ENCODE measurements at regions not wholly inside any gene's neighbourhood (a gene's known extent, or its start where the extent isn't known, plus 50 kb on each side); places are given as distances from the start of the nearest gene placed in this dataset.

GRCh38 chr5:17816505-17816904, 182.2 kb downstream of the TAF11L14 start:
- Histone ChIP-seq H3K27me3 (ENCODE audit: insufficient read depth, poor library complexity, severe bottlenecking) (no peaks in the 10 kb centered on the region), H3K27ac (replicated peaks) (no peak overlapping the region), H3K4me3 (replicated peaks; ENCODE audit: insufficient read depth, low read length) (no peak overlapping the region)
- no peak for DNase-seq (ENCODE audit: low read depth in 1 of 2, low spot score in 1 of 2)
- TF ChIP-seq POLR2AphosphoS5 (IDR thresholded peaks at IDR 0.05; ENCODE audit: low read depth) (no peak), SPI1 (IDR thresholded peaks at IDR 0.05; ENCODE audit: borderline replicate concordance, low read depth) (no peak), REST (IDR thresholded peaks at IDR 0.05; ENCODE audit: insufficient replicate concordance, low read depth) (no peak), GABPA (IDR thresholded peaks at IDR 0.05; ENCODE audit: low read depth) (no peak)
- TF ChIP-seq, protein P1, sequence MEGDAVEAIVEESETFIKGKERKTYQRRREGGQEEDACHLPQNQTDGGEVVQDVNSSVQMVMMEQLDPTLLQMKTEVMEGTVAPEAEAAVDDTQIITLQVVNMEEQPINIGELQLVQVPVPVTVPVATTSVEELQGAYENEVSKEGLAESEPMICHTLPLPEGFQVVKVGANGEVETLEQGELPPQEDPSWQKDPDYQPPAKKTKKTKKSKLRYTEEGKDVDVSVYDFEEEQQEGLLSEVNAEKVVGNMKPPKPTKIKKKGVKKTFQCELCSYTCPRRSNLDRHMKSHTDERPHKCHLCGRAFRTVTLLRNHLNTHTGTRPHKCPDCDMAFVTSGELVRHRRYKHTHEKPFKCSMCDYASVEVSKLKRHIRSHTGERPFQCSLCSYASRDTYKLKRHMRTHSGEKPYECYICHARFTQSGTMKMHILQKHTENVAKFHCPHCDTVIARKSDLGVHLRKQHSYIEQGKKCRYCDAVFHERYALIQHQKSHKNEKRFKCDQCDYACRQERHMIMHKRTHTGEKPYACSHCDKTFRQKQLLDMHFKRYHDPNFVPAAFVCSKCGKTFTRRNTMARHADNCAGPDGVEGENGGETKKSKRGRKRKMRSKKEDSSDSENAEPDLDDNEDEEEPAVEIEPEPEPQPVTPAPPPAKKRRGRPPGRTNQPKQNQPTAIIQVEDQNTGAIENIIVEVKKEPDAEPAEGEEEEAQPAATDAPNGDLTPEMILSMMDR (IDR thresholded peaks at IDR 0.05; ENCODE audit: insufficient read depth, low read length) = no peak

GRCh38 chr5:17816944-17817343, 182.7 kb downstream of the TAF11L14 start:
- TF ChIP-seq, protein P1 (IDR thresholded peaks at IDR 0.05; ENCODE audit: insufficient read depth, low read length) = no peak
- no peaks in the 10 kb centered on the region for H3K27me3 ChIP-seq (ENCODE audit: insufficient read depth, poor library complexity, severe bottlenecking)
- no peak for DNase-seq (ENCODE audit: low read depth in 1 of 2, low spot score in 1 of 2)
- no peak overlapping the region for H3K4me3 ChIP-seq (replicated peaks; ENCODE audit: insufficient read depth, low read length)
- H3K27ac ChIP-seq (replicated peaks) = no peak overlapping the region

DNA sequence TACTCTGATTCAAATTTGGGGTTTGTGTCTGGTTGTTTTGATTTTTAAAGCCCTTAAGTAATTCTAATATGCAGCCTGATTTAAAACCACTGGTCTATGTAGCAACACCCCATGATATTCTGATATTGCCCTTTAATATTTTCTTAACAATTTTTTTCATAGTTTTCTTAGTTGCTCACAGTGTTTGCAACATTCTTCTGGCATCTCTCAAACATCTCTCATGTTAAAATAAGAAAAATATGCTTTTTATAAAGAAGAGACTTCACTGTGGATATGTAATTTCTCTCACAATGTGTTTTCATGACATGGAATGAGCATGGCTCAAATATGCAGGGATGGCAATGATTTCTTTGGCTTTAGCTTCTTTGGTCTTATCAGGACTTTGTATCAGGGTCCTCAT, 183.7 kb downstream of the TAF11L14 start:
- no peak for DNase-seq (ENCODE audit: low read depth in 1 of 2, low spot score in 1 of 2)
- Histone ChIP-seq H3K27me3 (ENCODE audit: insufficient read depth, poor library complexity, severe bottlenecking) (no peaks in the 10 kb centered on the region), H3K27ac (replicated peaks) (no peak overlapping the region), H3K4me3 (replicated peaks; ENCODE audit: insufficient read depth, low read length) (no peak overlapping the region)
- TF ChIP-seq POLR2AphosphoS5 (IDR thresholded peaks at IDR 0.05; ENCODE audit: low read depth) (no peak), REST (IDR thresholded peaks at IDR 0.05; ENCODE audit: insufficient replicate concordance, low read depth) (no peak), SPI1 (IDR thresholded peaks at IDR 0.05; ENCODE audit: borderline replicate concordance, low read depth) (no peak), GABPA (IDR thresholded peaks at IDR 0.05; ENCODE audit: low read depth) (no peak)
- TF ChIP-seq, protein P1 (IDR thresholded peaks at IDR 0.05; ENCODE audit: insufficient read depth, low read length) = no peak

DNA sequence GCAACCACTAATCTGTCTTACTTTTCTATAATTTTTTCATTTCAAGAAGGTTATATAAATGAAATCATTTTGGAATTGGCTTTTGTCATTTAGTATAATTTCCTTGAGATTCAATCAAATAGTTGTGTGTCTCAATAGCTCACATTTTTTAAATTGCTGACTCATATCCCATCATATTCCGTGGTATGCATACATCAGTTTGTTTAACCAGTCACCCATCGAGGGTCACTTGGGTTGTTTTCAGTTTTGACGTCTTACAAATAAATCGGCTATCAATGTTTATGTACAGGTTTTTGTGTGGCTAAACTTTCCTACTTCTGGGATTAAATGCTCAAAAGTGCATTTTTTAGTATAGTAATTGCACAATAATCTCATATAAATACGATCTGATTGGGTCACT, 185.5 kb downstream of the TAF11L14 start:
- Histone ChIP-seq H3K27me3 (ENCODE audit: insufficient read depth, poor library complexity, severe bottlenecking) (no peaks in the 10 kb centered on the region), H3K27ac (replicated peaks) (no peak overlapping the region), H3K4me3 (replicated peaks; ENCODE audit: insufficient read depth, low read length) (no peak overlapping the region)
- no peak for DNase-seq (ENCODE audit: low read depth in 1 of 2, low spot score in 1 of 2)
- TF ChIP-seq SPI1 (IDR thresholded peaks at IDR 0.05; ENCODE audit: borderline replicate concordance, low read depth) (no peak), POLR2AphosphoS5 (IDR thresholded peaks at IDR 0.05; ENCODE audit: low read depth) (no peak), REST (IDR thresholded peaks at IDR 0.05; ENCODE audit: insufficient replicate concordance, low read depth) (no peak), GABPA (IDR thresholded peaks at IDR 0.05; ENCODE audit: low read depth) (no peak)
- TF ChIP-seq, protein P1 (IDR thresholded peaks at IDR 0.05; ENCODE audit: insufficient read depth, low read length) = no peak

Data from HL-60 (cell line).